GM20000 (cell line): ENCODE measurements at regions not wholly inside any gene's neighbourhood (a gene's known extent, or its start where the extent isn't known, plus 50 kb on each side); places are given as distances from the start of the nearest gene placed in this dataset.

Experiments used
- DNase-seq: peaks from one replicate; pipeline ENCODE4 v3.0.0; 2012; ENCODE audit warnings: low spot score
- CTCF ChIP-seq: IDR thresholded peaks from 2 replicates; pipeline ENCODE4 v1.5.1; 2012; ENCODE audit warnings: mild to moderate bottlenecking, control low read depth; ENCODE audit errors: extremely low read depth, missing control alignments

- TF ChIP-seq CTCF: no peak
Measured at GRCh38 chr5:82820961-82821845, 256.0 kb downstream of the TMEM167A start.

GRCh38 chr5:82820188-82820587 lies 257.0 kb downstream of the TMEM167A start:
- no peak for TF ChIP-seq CTCF
- no peak for DNase-seq

More at GRCh38 chr5:82820961-82821845, 256.0 kb downstream of the TMEM167A start:
- DNase-seq: peak; percentile 58

- peak; percentile 15 for DNase-seq
- TF ChIP-seq CTCF: no peak
Measured at GRCh38 chr5:82817897-82818676, 259.1 kb downstream of the TMEM167A start.

GRCh38 chr5:82816926-82817325 lies 260.3 kb downstream of the TMEM167A start:
- DNase-seq: no peak

GRCh38 chr5:82815871-82816270 lies 261.3 kb downstream of the TMEM167A start:
- TF ChIP-seq CTCF: no peak
- DNase-seq: no peak

More at GRCh38 chr5:82816926-82817325, 260.3 kb downstream of the TMEM167A start:
- TF ChIP-seq CTCF: no peak

- DNase-seq: no peak
- TF ChIP-seq CTCF: no peak
Measured at GRCh38 chr5:82813861-82814260, 263.3 kb downstream of the TMEM167A start.

GRCh38 chr5:82812575-82812974 lies 264.6 kb downstream of the TMEM167A start:
- no peak for TF ChIP-seq CTCF
- DNase-seq: no peak
